ENCODE measurements at regions not wholly inside any gene's neighbourhood (a gene's known extent, or its start where the extent isn't known, plus 50 kb on each side); places are given as distances from the start of the nearest gene placed in this dataset.

DNA sequence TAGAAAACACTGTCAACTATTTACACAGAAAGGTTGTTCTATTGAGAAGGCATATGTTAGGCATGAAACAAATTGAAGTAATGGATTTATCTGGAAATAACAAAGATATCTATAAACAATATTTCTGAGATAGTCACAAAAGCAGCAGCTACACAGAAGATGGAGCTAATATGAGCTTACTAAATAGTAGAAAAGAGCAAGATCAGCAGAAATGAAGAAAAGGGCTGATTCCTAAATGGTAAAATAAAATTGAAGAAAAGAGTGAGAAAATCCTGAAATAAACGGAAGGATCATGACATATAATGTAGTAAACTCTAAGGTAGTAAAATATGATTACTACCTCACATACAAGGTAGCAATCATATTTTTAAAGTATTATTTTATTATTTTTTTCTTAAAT, 1263.9 kb downstream of the FSCB start:
- ChIA-PET POLR2A (no interaction called here), CTCF (no interaction called here)
- Histone ChIP-seq H3K27ac (ENCODE audit: extremely low read depth, low read depth, low read length) (no peak overlapping the region), H3K36me3 (ENCODE audit: control insufficient read depth in 2 of 2, insufficient read depth in 1 of 2, low read length in 2 of 2) (no peaks in the 10 kb centered on the region), H3K9me3 (ENCODE audit: control insufficient read depth, insufficient read depth, low read depth, low read length) (no peaks in the 10 kb centered on the region), H3K4me1 (ENCODE audit: control insufficient read depth, insufficient read depth, low read length) (no peaks in the 10 kb centered on the region), H3K4me3 (ENCODE audit: low read depth, low read length) (no peak overlapping the region)
- TF ChIP-seq ZNF549 (tag by site-specific recombination; IDR thresholded peaks at IDR 0.05), result no peak
- TF ChIP-seq ZNF558 (tag by site-specific recombination; IDR thresholded peaks at IDR 0.05), result no peak
- TF ChIP-seq ZNF10 (tag by site-specific recombination; IDR thresholded peaks at IDR 0.05), result no peak
- TF ChIP-seq ZNF514 (tag by site-specific recombination; IDR thresholded peaks at IDR 0.05), result no peak
- TF ChIP-seq ZNF114 (tag by site-specific recombination; IDR thresholded peaks at IDR 0.05), result no peak

DNA sequence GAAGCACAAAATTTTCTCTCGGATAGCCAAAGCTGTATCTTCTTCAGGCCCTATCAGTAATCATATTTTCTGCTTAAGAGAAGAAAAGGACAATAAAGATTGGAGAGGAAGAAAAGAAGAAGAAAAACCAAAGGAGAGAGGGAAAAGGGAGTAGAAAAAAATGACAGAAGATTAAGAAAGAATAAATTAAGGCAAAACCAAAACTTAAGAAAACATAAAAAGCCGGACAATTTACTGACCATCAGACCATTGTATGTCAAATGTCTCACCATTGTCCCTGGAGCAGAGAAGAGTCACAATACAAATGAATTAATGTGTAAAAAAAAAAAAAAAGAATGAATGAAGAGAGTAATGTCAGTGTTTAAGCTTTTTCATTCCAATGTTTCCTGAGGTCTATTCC, 1274.8 kb downstream of the FSCB start:
- Histone ChIP-seq H3K36me3 (ENCODE audit: control insufficient read depth in 2 of 2, insufficient read depth in 1 of 2, low read length in 2 of 2) (no peaks in the 10 kb centered on the region), H3K4me1 (ENCODE audit: control insufficient read depth, insufficient read depth, low read length) (no peaks in the 10 kb centered on the region), H3K27ac (ENCODE audit: extremely low read depth, low read depth, low read length) (no peak overlapping the region), H3K4me3 (ENCODE audit: low read depth, low read length) (no peak overlapping the region), H3K9me3 (ENCODE audit: control insufficient read depth, insufficient read depth, low read depth, low read length) (no peaks in the 10 kb centered on the region)
- TF ChIP-seq GLI4 (tag by site-specific recombination; IDR thresholded peaks at IDR 0.05) (no peak), ZNF19 (tag by site-specific recombination; IDR thresholded peaks at IDR 0.05; ENCODE audit: low read depth) (no peak), SCRT1 (tag by site-specific recombination; IDR thresholded peaks at IDR 0.05; ENCODE audit: borderline replicate concordance) (no peak), ZNF701 (tag by site-specific recombination; IDR thresholded peaks at IDR 0.05) (no peak), ZNF837 (tag by site-specific recombination; IDR thresholded peaks at IDR 0.05) (no peak), ZNF555 (tag by site-specific recombination; conservative IDR thresholded peaks at IDR 0.05) (no peak), EGR2 (tag by site-specific recombination; IDR thresholded peaks at IDR 0.05; ENCODE audit: low read depth) (no peak), ZNF155 (tag by site-specific recombination; IDR thresholded peaks at IDR 0.05) (no peak), ZNF670 (tag by site-specific recombination; IDR thresholded peaks at IDR 0.05; ENCODE audit: low read depth) (no peak), ZNF394 (tag by site-specific recombination; IDR thresholded peaks at IDR 0.05; ENCODE audit: borderline replicate concordance) (no peak), ZNF529 (tag by site-specific recombination; IDR thresholded peaks at IDR 0.05; ENCODE audit: insufficient replicate concordance) (no peak), SCRT2 (tag by site-specific recombination; IDR thresholded peaks at IDR 0.05) (no peak), YY2 (tag by site-specific recombination; IDR thresholded peaks at IDR 0.05) (no peak), ZNF324 (tag by site-specific recombination; IDR thresholded peaks at IDR 0.05) (no peak), IKZF3 (tag by site-specific recombination; IDR thresholded peaks at IDR 0.05) (no peak), ZBTB17 (tag by site-specific recombination; IDR thresholded peaks at IDR 0.05) (no peak), ZNF391 (tag by site-specific recombination; IDR thresholded peaks at IDR 0.05; ENCODE audit: borderline replicate concordance, low read depth) (no peak)
- TF ChIP-seq, protein P1, sequence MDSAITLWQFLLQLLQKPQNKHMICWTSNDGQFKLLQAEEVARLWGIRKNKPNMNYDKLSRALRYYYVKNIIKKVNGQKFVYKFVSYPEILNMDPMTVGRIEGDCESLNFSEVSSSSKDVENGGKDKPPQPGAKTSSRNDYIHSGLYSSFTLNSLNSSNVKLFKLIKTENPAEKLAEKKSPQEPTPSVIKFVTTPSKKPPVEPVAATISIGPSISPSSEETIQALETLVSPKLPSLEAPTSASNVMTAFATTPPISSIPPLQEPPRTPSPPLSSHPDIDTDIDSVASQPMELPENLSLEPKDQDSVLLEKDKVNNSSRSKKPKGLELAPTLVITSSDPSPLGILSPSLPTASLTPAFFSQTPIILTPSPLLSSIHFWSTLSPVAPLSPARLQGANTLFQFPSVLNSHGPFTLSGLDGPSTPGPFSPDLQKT (IDR thresholded peaks at IDR 0.05; ENCODE audit: borderline replicate concordance, low read depth, low read length), result no peak
- TF ChIP-seq, protein P2, sequence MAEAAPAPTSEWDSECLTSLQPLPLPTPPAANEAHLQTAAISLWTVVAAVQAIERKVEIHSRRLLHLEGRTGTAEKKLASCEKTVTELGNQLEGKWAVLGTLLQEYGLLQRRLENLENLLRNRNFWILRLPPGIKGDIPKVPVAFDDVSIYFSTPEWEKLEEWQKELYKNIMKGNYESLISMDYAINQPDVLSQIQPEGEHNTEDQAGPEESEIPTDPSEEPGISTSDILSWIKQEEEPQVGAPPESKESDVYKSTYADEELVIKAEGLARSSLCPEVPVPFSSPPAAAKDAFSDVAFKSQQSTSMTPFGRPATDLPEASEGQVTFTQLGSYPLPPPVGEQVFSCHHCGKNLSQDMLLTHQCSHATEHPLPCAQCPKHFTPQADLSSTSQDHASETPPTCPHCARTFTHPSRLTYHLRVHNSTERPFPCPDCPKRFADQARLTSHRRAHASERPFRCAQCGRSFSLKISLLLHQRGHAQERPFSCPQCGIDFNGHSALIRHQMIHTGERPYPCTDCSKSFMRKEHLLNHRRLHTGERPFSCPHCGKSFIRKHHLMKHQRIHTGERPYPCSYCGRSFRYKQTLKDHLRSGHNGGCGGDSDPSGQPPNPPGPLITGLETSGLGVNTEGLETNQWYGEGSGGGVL (tag by site-specific recombination; IDR thresholded peaks at IDR 0.05), result no peak
- ChIA-PET POLR2A (no interaction called here), CTCF (no interaction called here)

Measured in HEK293 (cell line).